ENCODE measurements at regions not wholly inside any gene's neighbourhood (a gene's known extent, or its start where the extent isn't known, plus 50 kb on each side); places are given as distances from the start of the nearest gene placed in this dataset.
A peak's percentile ranks its signal among the peaks of the same experiment; 100 is the strongest.

GRCh38 chr14:85418721-85419120 lies 111.2 kb upstream of the FLRT2 start:
- no peaks in the 10 kb centered on the region for H3K9me3 Mint-ChIP-seq (ENCODE audit: unreplicated experiment)
- no peak overlapping the region for H3K27ac Mint-ChIP-seq (ENCODE audit: low read depth, unreplicated experiment)
- intact Hi-C loops (cut with micrococcal nuclease), result loop anchor here (10.0 kb wide), 2 partner anchors 184 to 224 kb away; no protein-coding TSS in a partner anchor
- TF ChIP-seq CTCF (IDR thresholded peaks at IDR 0.05; ENCODE audit: unreplicated experiment), result no peak
- POLR2A ChIA-PET, result interaction anchor here (1.0 to 3.8 kb wide), 5 partner anchors 8 to 127 kb away, joined by 3 to 60 read pairs (median 6); partner anchors contain the start of gene FLRT2
- no peaks in the 10 kb centered on the region for H3K36me3 Mint-ChIP-seq (ENCODE audit: insufficient read depth, unreplicated experiment)
- H3K4me1 Mint-ChIP-seq (ENCODE audit: insufficient read depth, unreplicated experiment), result peaks cover 46% of the 10 kb centered on the region
- BruUV-seq (replicated peaks), result no TSS peak
- DNase-seq (ENCODE audit: unreplicated experiment), result no peak
- H3K4me3 Mint-ChIP-seq (ENCODE audit: unreplicated experiment), result no peak overlapping the region
- CTCF ChIA-PET, result interaction anchor here (0.6 to 1.0 kb wide), 2 partner anchors 27 to 116 kb away, joined by 4 read pairs; no protein-coding TSS in a partner anchor
- H3K27me3 Mint-ChIP-seq (ENCODE audit: insufficient read depth, unreplicated experiment), result no peaks in the 10 kb centered on the region

- POLR2A ChIA-PET, result interaction anchor here (1.1 kb wide), 1 partner anchor 107 kb away, joined by 4 read pairs; no protein-coding TSS in a partner anchor
- Mint-ChIP-seq H3K36me3 (ENCODE audit: insufficient read depth, unreplicated experiment) (no peaks in the 10 kb centered on the region), H3K4me1 (ENCODE audit: insufficient read depth, unreplicated experiment) (peaks cover 42% of the 10 kb centered on the region), H3K4me3 (ENCODE audit: unreplicated experiment) (no peak overlapping the region), H3K27me3 (ENCODE audit: insufficient read depth, unreplicated experiment) (no peaks in the 10 kb centered on the region), H3K27ac (ENCODE audit: low read depth, unreplicated experiment) (peak overlapping the region; percentile 84), H3K9me3 (ENCODE audit: unreplicated experiment) (no peaks in the 10 kb centered on the region)
- TF ChIP-seq CTCF (IDR thresholded peaks at IDR 0.05; ENCODE audit: unreplicated experiment), result no peak
- intact Hi-C loops (cut with micrococcal nuclease), result no loop called here
- DNase-seq (ENCODE audit: unreplicated experiment), result no peak
- CTCF ChIA-PET, result interaction anchor here (0.6 to 1.2 kb wide), 2 partner anchors 113 to 841 kb away, joined by 3 to 4 read pairs; no protein-coding TSS in a partner anchor
- BruUV-seq (replicated peaks), result no TSS peak
These were observed 109.7 kb upstream of the FLRT2 start for GRCh38 chr14:85420278-85420677.

- CTCF ChIA-PET, result no interaction called here
- Mint-ChIP-seq H3K4me3 (ENCODE audit: unreplicated experiment) (no peak overlapping the region), H3K27me3 (ENCODE audit: insufficient read depth, unreplicated experiment) (no peaks in the 10 kb centered on the region), H3K27ac (ENCODE audit: low read depth, unreplicated experiment) (peak overlapping the region; percentile 84), H3K9me3 (ENCODE audit: unreplicated experiment) (no peaks in the 10 kb centered on the region), H3K4me1 (ENCODE audit: insufficient read depth, unreplicated experiment) (peaks cover 40% of the 10 kb centered on the region), H3K36me3 (ENCODE audit: insufficient read depth, unreplicated experiment) (no peaks in the 10 kb centered on the region)
- TF ChIP-seq CTCF (IDR thresholded peaks at IDR 0.05; ENCODE audit: unreplicated experiment), result no peak
- DNase-seq (ENCODE audit: unreplicated experiment), result no peak
- intact Hi-C loops (cut with micrococcal nuclease), result no loop called here
- POLR2A ChIA-PET, result no interaction called here
- BruUV-seq (replicated peaks), result no TSS peak
These were observed 109.2 kb upstream of the FLRT2 start for GRCh38 chr14:85420707-85421106.

- Mint-ChIP-seq H3K27ac (ENCODE audit: low read depth, unreplicated experiment) (peak overlapping the region; percentile 84), H3K9me3 (ENCODE audit: unreplicated experiment) (no peaks in the 10 kb centered on the region), H3K36me3 (ENCODE audit: insufficient read depth, unreplicated experiment) (no peaks in the 10 kb centered on the region), H3K4me1 (ENCODE audit: insufficient read depth, unreplicated experiment) (peaks cover 42% of the 10 kb centered on the region), H3K4me3 (ENCODE audit: unreplicated experiment) (no peak overlapping the region), H3K27me3 (ENCODE audit: insufficient read depth, unreplicated experiment) (no peaks in the 10 kb centered on the region)
- intact Hi-C loops (cut with micrococcal nuclease), result no loop called here
- TF ChIP-seq CTCF (IDR thresholded peaks at IDR 0.05; ENCODE audit: unreplicated experiment), result no peak
- CTCF ChIA-PET, result interaction anchor here (0.9 kb wide), 1 partner anchor 109 kb away, joined by 4 read pairs; the partner anchor contains the start of gene FLRT2
- DNase-seq (ENCODE audit: unreplicated experiment), result peak; percentile 69
- POLR2A ChIA-PET, result interaction anchor here (2.5 kb wide), 1 partner anchor 15 kb away, joined by 15 read pairs; no protein-coding TSS in a partner anchor
- BruUV-seq (replicated peaks), result no TSS peak
These were observed 108.6 kb upstream of the FLRT2 start for GRCh38 chr14:85421186-85421877.
